Vagina (tissue), 2 donors: ENCODE measurements at regions not wholly inside any gene's neighbourhood (a gene's known extent, or its start where the extent isn't known, plus 50 kb on each side); places are given as distances from the start of the nearest gene placed in this dataset.

ENCODE experiments used
- CTCF ChIP-seq, 3 experiments: fragments of 450-650 bp in 2 of 3; fragments of 200-600 bp in 1 of 3; sonication (generic) in 1 of 3; IDR thresholded peaks; one replicate each; pipeline ENCODE4 v1.5.1; 2017 to 2019; ENCODE audit warnings: antibody characterized with exemption in 3 of 3, mild to moderate bottlenecking in 2 of 3, moderate library complexity in 2 of 3
- POLR2A ChIP-seq, 2 donors: fragments of 450-650 bp; IDR thresholded peaks; one replicate each; pipeline ENCODE4 v1.6.1; 2017; ENCODE audit warnings: antibody characterized with exemption in 2 of 2, mild to moderate bottlenecking in 2 of 2, moderate library complexity in 2 of 2

GRCh38 chr4:33323393-33323792 is 2603.2 kb downstream of the PCDH7 start:
- no peak for TF ChIP-seq CTCF (IDR thresholded peaks at IDR 0.05)
- TF ChIP-seq POLR2A (IDR thresholded peaks at IDR 0.05) = no peak
